ENCODE measurements at regions not wholly inside any gene's neighbourhood (a gene's known extent, or its start where the extent isn't known, plus 50 kb on each side); places are given as distances from the start of the nearest gene placed in this dataset.

DNA sequence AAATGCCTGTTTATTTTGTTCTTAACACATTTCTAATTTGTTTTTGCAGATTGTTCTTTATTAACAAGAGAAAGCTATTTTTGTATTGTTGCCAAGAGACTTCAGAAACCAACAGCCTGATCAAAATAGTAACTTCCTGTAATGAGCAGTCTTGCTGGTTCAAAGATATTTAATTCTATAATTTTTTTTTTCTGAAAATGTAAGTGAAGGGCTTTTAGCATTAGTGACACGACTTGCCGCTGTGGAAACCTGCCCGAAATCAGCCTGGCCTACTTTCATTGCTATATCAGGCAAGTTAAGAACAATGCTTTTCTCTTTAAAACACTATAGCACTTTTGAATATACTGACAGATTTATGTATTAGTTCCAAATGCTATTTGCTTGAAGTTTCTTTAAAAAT is 374.3 kb downstream of the EFNB2 start:
- Histone ChIP-seq H3K27me3 (ENCODE audit: control insufficient read depth, insufficient read depth, low read length) (no peaks in the 10 kb centered on the region), H3K9me3 (ENCODE audit: control insufficient read depth, insufficient read depth, low read length) (no peaks in the 10 kb centered on the region), H3K27ac (ENCODE audit: low read length) (no peak overlapping the region), H3K4me1 (ENCODE audit: control insufficient read depth, insufficient read depth, low read length) (no peaks in the 10 kb centered on the region), H3K4me3 (ENCODE audit: low read length) (no peak overlapping the region), H3K36me3 (ENCODE audit: control insufficient read depth, insufficient read depth, low read length) (no peaks in the 10 kb centered on the region)
- DNase-seq (ENCODE audit: low read depth, low spot score) = no peak
- WGBS (ENCODE audit: insufficient coverage, insufficient read length) = no CpG with 5 or more reads among the region's 3 CpGs

DNA sequence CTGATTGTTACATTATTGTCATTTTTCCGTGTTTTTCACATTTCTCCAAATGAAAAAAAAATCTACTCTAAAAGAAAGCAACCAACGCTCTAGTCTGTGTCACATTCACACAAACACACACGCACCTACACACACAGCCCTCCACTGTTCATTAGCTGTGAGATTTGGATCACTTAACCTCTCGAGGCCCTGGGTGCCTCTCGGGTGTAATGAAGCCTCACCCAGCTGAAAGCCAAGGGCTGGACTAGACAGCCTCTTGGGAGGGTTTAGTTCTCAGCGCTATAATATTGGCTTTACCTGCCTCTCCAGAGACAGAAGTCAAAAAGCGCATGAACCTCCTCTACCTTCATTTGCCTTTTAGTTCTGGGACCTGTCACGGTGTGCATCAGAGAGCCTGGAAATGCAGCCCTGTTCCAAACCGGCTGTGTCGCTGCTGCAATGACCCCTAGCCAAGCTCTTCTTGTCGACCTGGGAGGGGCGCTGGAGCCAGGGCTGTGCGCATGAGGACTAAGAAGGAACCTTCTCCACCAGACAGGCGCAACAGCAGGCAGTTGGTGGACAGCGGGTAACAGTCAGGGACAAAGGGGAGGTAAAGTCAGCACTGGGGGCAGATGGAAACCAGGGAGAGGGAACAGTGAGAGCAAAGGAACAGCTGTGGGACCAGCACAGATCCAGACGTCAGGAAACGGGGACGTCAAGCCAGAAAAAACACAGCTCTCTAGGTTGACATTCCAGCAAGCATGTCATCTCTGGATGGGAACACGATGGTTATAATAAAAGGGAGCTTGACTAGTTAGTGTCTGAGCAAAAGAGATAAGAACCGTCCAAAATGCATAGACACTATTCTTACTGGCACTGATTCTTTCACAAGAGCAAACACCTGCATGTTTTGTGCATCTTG is 375.9 kb downstream of the EFNB2 start:
- H3K9me3 ChIP-seq (ENCODE audit: control insufficient read depth, insufficient read depth, low read length) = no peaks in the 10 kb centered on the region
- H3K4me3 ChIP-seq (ENCODE audit: low read length) = no peak overlapping the region
- no CpG with 5 or more reads among the region's 20 CpGs for WGBS (ENCODE audit: insufficient coverage, insufficient read length)
- no peaks in the 10 kb centered on the region for H3K27me3 ChIP-seq (ENCODE audit: control insufficient read depth, insufficient read depth, low read length)
- H3K4me1 ChIP-seq (ENCODE audit: control insufficient read depth, insufficient read depth, low read length) = no peaks in the 10 kb centered on the region
- no peak overlapping the region for H3K27ac ChIP-seq (ENCODE audit: low read length)
- no peak for DNase-seq (ENCODE audit: low read depth, low spot score)
- no peaks in the 10 kb centered on the region for H3K36me3 ChIP-seq (ENCODE audit: control insufficient read depth, insufficient read depth, low read length)

DNA sequence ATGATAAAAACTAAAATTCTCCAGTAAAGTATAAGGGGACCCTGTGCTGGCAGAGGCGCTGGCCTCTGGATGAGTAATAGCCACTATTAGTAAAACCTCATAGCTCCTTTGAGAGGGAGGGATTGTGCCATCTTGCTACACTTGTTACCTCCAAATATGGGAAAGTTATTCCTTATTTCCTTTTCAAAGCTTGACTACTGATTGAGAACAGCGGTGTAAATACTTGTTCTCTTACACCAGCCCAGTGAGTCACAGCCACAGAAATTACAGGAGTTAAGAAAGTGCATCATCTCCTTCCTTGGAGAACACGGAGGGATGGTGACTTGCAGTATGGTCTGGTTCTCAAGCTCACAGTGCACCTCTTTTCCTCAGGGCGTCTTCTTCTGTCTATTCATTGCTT is 379.0 kb downstream of the EFNB2 start:
- Histone ChIP-seq H3K27ac (ENCODE audit: low read length) (no peak overlapping the region), H3K4me1 (ENCODE audit: control insufficient read depth, insufficient read depth, low read length) (peaks cover 1% of the 10 kb centered on the region; the same call in 1 of the 2 replicates), H3K27me3 (ENCODE audit: control insufficient read depth, insufficient read depth, low read length) (no peaks in the 10 kb centered on the region), H3K4me3 (ENCODE audit: low read length) (no peak overlapping the region), H3K9me3 (ENCODE audit: control insufficient read depth, insufficient read depth, low read length) (no peaks in the 10 kb centered on the region), H3K36me3 (ENCODE audit: control insufficient read depth, insufficient read depth, low read length) (no peaks in the 10 kb centered on the region)
- no peak for DNase-seq (ENCODE audit: low read depth, low spot score)
- WGBS (ENCODE audit: insufficient coverage, insufficient read length) = no CpG with 5 or more reads among the region's 4 CpGs

DNA sequence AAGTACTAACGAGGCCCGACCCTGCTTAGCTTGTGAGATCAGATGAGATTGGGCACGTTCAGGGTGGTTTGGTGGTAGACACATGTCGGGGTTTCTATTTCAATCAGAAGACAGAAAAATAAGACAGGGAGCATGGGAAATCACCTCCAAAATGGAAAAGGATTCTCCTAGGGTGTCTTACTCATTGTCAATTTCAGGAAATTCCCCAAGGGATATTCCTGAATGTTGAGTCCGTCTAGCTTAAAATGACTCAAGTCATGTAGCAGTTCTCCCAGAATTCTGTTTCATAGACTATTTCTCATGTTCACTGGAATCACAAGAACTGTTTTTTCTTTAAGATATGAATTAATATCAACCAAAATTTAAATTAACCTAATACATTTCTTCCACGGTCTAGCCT is 380.1 kb downstream of the EFNB2 start:
- Histone ChIP-seq H3K4me1 (ENCODE audit: control insufficient read depth, insufficient read depth, low read length) (peaks cover 3% of the 10 kb centered on the region; the same call in 1 of the 2 replicates), H3K4me3 (ENCODE audit: low read length) (no peak overlapping the region), H3K27ac (ENCODE audit: low read length) (no peak overlapping the region), H3K36me3 (ENCODE audit: control insufficient read depth, insufficient read depth, low read length) (no peaks in the 10 kb centered on the region), H3K27me3 (ENCODE audit: control insufficient read depth, insufficient read depth, low read length) (no peaks in the 10 kb centered on the region), H3K9me3 (ENCODE audit: control insufficient read depth, insufficient read depth, low read length) (no peaks in the 10 kb centered on the region)
- no peak for DNase-seq (ENCODE audit: low read depth, low spot score)
- WGBS (ENCODE audit: insufficient coverage, insufficient read length) = 100% methylated on average over 1 of the region's 6 CpGs

DNA sequence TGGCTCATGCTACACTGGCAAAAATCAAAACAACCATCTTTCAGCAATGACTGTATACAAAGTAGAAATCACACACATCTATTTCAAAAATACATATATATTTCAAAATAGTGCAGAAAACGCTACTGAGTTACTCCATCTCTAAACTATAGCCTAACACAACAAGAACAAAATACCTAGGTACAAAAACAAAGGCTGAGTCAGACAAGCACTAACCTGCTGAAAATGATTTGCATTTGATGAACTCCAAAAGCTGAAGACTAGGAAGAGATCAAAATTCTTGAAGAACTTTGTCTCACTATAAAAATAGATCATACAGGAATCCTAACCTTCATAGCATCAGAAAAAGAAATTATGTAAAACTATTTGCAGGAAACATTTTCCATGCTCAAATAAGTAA is 381.6 kb downstream of the EFNB2 start:
- 100% methylated on average over 1 of the region's 1 CpG for WGBS (ENCODE audit: insufficient coverage, insufficient read length)
- H3K4me1 ChIP-seq (ENCODE audit: control insufficient read depth, insufficient read depth, low read length) = peaks cover 3% of the 10 kb centered on the region; the same call in 1 of the 2 replicates
- H3K27ac ChIP-seq (ENCODE audit: low read length) = no peak overlapping the region
- no peaks in the 10 kb centered on the region for H3K9me3 ChIP-seq (ENCODE audit: control insufficient read depth, insufficient read depth, low read length)
- no peaks in the 10 kb centered on the region for H3K36me3 ChIP-seq (ENCODE audit: control insufficient read depth, insufficient read depth, low read length)
- no peak overlapping the region for H3K4me3 ChIP-seq (ENCODE audit: low read length)
- DNase-seq (ENCODE audit: low read depth, low spot score) = no peak
- H3K27me3 ChIP-seq (ENCODE audit: control insufficient read depth, insufficient read depth, low read length) = no peaks in the 10 kb centered on the region

DNA sequence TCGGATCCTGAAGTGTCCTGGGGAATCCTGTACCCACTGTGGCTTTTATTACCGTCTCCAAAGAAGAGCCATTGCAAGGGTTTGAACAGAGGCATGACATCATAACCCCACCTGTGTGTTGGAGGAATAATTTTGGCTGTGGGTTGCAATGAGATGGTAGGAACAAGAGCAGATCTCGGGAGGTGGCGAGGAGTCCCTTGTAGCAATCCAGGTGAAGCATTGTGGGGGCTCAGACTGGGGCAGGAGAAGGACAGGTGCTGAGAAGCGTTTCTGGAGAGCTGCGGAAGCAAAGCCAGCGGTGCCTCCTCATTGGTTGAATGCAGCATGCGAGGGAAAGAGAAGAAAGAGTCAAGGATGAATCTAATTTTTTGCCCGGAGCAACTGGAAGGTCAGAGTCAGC is 382.4 kb downstream of the EFNB2 start:
- Histone ChIP-seq H3K36me3 (ENCODE audit: control insufficient read depth, insufficient read depth, low read length) (no peaks in the 10 kb centered on the region), H3K27me3 (ENCODE audit: control insufficient read depth, insufficient read depth, low read length) (no peaks in the 10 kb centered on the region), H3K4me1 (ENCODE audit: control insufficient read depth, insufficient read depth, low read length) (peaks cover 3% of the 10 kb centered on the region; the same call in 1 of the 2 replicates), H3K9me3 (ENCODE audit: control insufficient read depth, insufficient read depth, low read length) (no peaks in the 10 kb centered on the region), H3K4me3 (ENCODE audit: low read length) (no peak overlapping the region), H3K27ac (ENCODE audit: low read length) (no peak overlapping the region)
- no peak for DNase-seq (ENCODE audit: low read depth, low spot score)
- WGBS (ENCODE audit: insufficient coverage, insufficient read length) = no CpG with 5 or more reads among the region's 9 CpGs

DNA sequence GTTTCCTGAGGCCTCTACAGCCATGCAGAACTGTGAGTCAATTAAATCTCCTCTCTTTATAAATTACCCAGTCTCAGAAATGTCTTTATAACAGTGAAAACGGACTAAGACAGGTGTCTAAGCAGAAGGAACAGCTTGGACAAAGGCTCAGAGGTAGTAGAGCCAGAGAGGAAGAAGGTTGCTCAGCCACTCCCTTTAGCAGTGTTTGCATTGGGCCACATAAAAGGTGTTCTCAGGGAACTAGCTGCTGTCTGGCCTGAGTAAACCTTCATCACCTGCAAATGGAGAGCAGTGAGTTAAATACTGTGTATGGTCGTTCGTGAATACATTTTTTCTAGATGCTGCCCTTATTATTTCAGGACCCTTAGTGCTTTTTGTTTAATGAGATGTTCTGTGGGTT is 383.4 kb downstream of the EFNB2 start:
- no peaks in the 10 kb centered on the region for H3K9me3 ChIP-seq (ENCODE audit: control insufficient read depth, insufficient read depth, low read length)
- no peaks in the 10 kb centered on the region for H3K27me3 ChIP-seq (ENCODE audit: control insufficient read depth, insufficient read depth, low read length)
- peaks cover 3% of the 10 kb centered on the region; the same call in 1 of the 2 replicates for H3K4me1 ChIP-seq (ENCODE audit: control insufficient read depth, insufficient read depth, low read length)
- WGBS (ENCODE audit: insufficient coverage, insufficient read length) = no CpG with 5 or more reads among the region's 3 CpGs
- DNase-seq (ENCODE audit: low read depth, low spot score) = no peak
- H3K4me3 ChIP-seq (ENCODE audit: low read length) = no peak overlapping the region
- no peak overlapping the region for H3K27ac ChIP-seq (ENCODE audit: low read length)
- no peaks in the 10 kb centered on the region for H3K36me3 ChIP-seq (ENCODE audit: control insufficient read depth, insufficient read depth, low read length)

DNA sequence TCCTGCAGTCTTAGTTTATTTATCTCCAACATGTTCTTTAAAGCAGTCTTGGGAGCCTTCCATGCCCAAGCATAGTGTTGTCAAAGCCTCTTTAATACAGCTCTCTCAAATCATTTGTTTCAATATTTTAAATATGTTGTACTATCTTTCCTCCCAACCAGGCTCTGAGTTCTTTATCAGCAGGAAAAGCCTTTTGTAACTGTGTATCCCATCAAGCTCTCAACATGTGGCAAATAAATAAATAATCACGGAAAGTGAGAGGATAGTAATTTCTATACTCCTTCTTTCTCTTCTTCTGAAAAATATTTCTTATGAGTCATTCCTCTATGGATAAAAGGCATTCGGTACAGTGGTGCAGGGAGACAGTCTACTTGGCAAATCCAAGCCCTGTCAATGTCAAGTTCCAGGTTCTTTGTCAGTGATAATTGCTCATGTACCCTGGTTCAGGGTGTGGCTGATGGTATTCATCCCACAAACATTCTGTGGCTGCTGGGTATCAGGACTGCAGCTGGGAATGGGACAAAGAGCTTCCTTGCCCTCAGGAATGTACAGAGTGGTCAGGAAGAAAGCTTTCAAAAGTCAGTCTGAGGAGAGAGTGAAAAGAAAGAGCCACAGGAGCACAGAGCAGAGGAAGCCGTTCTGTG is 384.3 kb downstream of the EFNB2 start:
- no peak overlapping the region for H3K27ac ChIP-seq (ENCODE audit: low read length)
- peaks cover 3% of the 10 kb centered on the region; the same call in 1 of the 2 replicates for H3K4me1 ChIP-seq (ENCODE audit: control insufficient read depth, insufficient read depth, low read length)
- no CpG with 5 or more reads among the region's 3 CpGs for WGBS (ENCODE audit: insufficient coverage, insufficient read length)
- no peak overlapping the region for H3K4me3 ChIP-seq (ENCODE audit: low read length)
- H3K27me3 ChIP-seq (ENCODE audit: control insufficient read depth, insufficient read depth, low read length) = no peaks in the 10 kb centered on the region
- no peaks in the 10 kb centered on the region for H3K36me3 ChIP-seq (ENCODE audit: control insufficient read depth, insufficient read depth, low read length)
- H3K9me3 ChIP-seq (ENCODE audit: control insufficient read depth, insufficient read depth, low read length) = no peaks in the 10 kb centered on the region
- no peak for DNase-seq (ENCODE audit: low read depth, low spot score)

DNA sequence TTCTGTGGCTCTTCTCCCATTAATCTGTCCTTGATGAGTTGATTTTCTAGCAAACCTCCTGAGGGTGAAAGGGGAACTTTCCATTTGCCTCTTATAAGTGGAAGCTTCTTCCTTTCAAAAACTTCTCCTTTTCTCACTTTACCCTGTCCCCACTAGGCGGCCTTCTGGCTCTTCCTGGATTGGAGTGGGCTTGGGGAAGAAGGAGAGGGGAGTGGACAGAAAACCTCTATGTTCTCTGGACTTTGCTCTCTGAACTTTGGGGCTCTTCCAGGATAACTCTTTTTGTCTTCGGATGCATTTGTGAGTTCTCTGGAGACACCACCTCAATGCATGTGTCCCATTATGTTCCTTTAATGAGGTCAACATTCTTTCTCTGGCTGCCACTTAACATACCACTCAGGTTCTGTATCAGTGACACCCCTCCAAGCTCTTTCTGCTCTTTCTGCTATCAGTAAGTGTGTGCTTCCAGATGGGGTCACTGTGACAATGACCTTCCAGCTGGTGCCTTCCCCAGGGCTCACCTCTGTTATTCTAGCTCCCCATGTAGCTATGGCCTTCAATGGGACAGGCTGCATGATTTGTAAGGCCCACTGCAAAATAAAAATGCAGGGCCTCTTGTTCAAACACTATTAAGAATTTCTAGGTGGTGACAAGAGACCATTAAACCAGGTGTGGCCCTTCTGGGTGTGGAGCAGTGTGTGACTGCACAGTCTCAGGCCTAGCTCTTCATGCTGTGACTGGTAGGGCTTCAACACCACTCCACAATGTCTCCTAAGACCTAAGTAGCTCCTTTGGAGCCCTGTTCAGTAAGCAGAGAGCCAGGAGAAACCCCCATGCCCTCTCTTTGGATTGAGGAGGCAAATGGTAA is 389.2 kb downstream of the EFNB2 start:
- Histone ChIP-seq H3K36me3 (ENCODE audit: control insufficient read depth, insufficient read depth, low read length) (no peaks in the 10 kb centered on the region), H3K27ac (ENCODE audit: low read length) (no peak overlapping the region), H3K27me3 (ENCODE audit: control insufficient read depth, insufficient read depth, low read length) (no peaks in the 10 kb centered on the region), H3K4me1 (ENCODE audit: control insufficient read depth, insufficient read depth, low read length) (peaks cover 2% of the 10 kb centered on the region; the same call in 1 of the 2 replicates), H3K4me3 (ENCODE audit: low read length) (no peak overlapping the region), H3K9me3 (ENCODE audit: control insufficient read depth, insufficient read depth, low read length) (no peaks in the 10 kb centered on the region)
- DNase-seq (ENCODE audit: low read depth, low spot score) = no peak
- WGBS (ENCODE audit: insufficient coverage, insufficient read length) = no CpG with 5 or more reads among the region's 2 CpGs

DNA sequence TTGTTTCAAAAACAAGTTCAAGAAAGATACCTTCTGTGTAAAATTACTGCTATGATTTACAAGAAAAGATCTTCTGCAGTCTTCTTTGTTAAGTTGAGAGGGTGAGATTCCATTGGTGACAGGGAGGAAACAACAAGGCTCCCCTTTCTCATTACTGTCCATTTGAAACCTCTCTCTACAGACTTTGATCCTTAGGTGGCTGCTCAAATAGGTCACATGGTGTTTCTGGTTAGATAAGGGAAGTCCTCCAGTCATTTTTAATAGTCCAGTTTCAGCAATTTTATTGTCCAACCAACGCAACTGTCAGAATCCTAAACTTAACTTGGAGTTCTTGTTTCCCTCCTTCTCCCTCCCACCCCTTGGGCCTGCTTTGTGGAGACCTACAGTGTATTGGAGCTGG is 390.4 kb downstream of the EFNB2 start:
- no peak overlapping the region for H3K4me3 ChIP-seq (ENCODE audit: low read length)
- no peak overlapping the region for H3K27ac ChIP-seq (ENCODE audit: low read length)
- WGBS (ENCODE audit: insufficient coverage, insufficient read length) = no CpG with 5 or more reads among the region's 1 CpG

More for the DNA sequence above, 390.4 kb downstream of the EFNB2 start:
- Histone ChIP-seq H3K36me3 (ENCODE audit: control insufficient read depth, insufficient read depth, low read length) (no peaks in the 10 kb centered on the region), H3K4me1 (ENCODE audit: control insufficient read depth, insufficient read depth, low read length) (peaks cover 1% of the 10 kb centered on the region; the same call in 1 of the 2 replicates), H3K9me3 (ENCODE audit: control insufficient read depth, insufficient read depth, low read length) (no peaks in the 10 kb centered on the region), H3K27me3 (ENCODE audit: control insufficient read depth, insufficient read depth, low read length) (no peaks in the 10 kb centered on the region)
- DNase-seq (ENCODE audit: low read depth, low spot score) = no peak

Measured in iPS DF 6.9 (cell line).